K562 (cell line): ENCODE measurements at regions not wholly inside any gene's neighbourhood (a gene's known extent, or its start where the extent isn't known, plus 50 kb on each side); places are given as distances from the start of the nearest gene placed in this dataset.

Experiments
- BHLHE40 ChIP-seq: IDR thresholded peaks from 2 replicates; pipeline ENCODE4 v1.6.1; 2011; ENCODE audit warnings: low read length, improper control_type of control experiment
- CEBPG ChIP-seq, 3 experiments: fragments of 200-800 bp in 1 of 3; sonication (Bioruptor generic) in 1 of 3; sonication (generic) in 1 of 3; formaldehyde crosslinking in 1 of 3; IDR thresholded peaks in 2 of 3; conservative IDR thresholded peaks in 1 of 3; 2 replicates each; pipeline versions ENCODE4 v1.6.1 to v1.8.0; 2016 to 2022; ENCODE audit warnings: missing compliant biosample characterization in 2 of 3, missing genetic modification characterization in 2 of 3, mild to moderate bottlenecking in 1 of 3, missing genetic modification reagents in 1 of 3
- EP400 ChIP-seq: fragments of 450-650 bp; IDR thresholded peaks from 2 replicates; pipeline ENCODE4 v1.6.1; 2017; ENCODE audit warnings: antibody characterized with exemption, mild to moderate bottlenecking, moderate library complexity
- EZH2 ChIP-seq: IDR thresholded peaks from 2 replicates; pipeline ENCODE4 v1.6.1; 2012; ENCODE audit warnings: low read depth, mild to moderate bottlenecking, inconsistent platforms, low read length, borderline replicate concordance
- FOXK2 ChIP-seq, 2 experiments: fragments of 450-650 bp; IDR thresholded peaks in 1 of 2; conservative IDR thresholded peaks in 1 of 2; 2 replicates each; pipeline ENCODE4 v1.6.1; 2016; ENCODE audit warnings: low read depth in 2 of 2, mild to moderate bottlenecking in 1 of 2
- MEIS2 ChIP-seq: fragments of 450-650 bp; IDR thresholded peaks from 2 replicates; pipeline ENCODE4 v1.6.1; 2014; ENCODE audit warnings: mild to moderate bottlenecking; ENCODE audit not compliant: partially characterized antibody
- NUFIP1 ChIP-seq: fragments of 450-650 bp; IDR thresholded peaks from 2 replicates; pipeline ENCODE4 v1.6.1; 2018; ENCODE audit not compliant: partially characterized antibody
- POLR2H ChIP-seq: IDR thresholded peaks from 2 replicates; pipeline ENCODE4 v1.6.1; 2016; ENCODE audit warnings: missing genetic modification characterization, low read depth, mild to moderate bottlenecking, control low read depth, missing compliant biosample characterization, moderate library complexity
- TEAD1 ChIP-seq, 2 experiments: fragments of 450-650 bp in 1 of 2; sonication (generic) in 1 of 2; formaldehyde crosslinking; IDR thresholded peaks; 2 replicates each; pipeline versions ENCODE4 v1.4.0 to v1.8.0; 2020 to 2022; ENCODE audit warnings: mild to moderate bottlenecking in 2 of 2, missing genetic modification reagents in 1 of 2
- TRIM28 ChIP-seq: fragments of 450-650 bp; IDR thresholded peaks from 2 replicates; pipeline ENCODE4 v1.6.1; 2017
- ZEB2 ChIP-seq: fragments of 450-650 bp; IDR thresholded peaks from 2 replicates; pipeline ENCODE4 v1.6.1; 2016
- ZNF561 ChIP-seq: fragments of 450-650 bp; formaldehyde crosslinking; conservative IDR thresholded peaks from 2 replicates; pipeline ENCODE4 v1.4.0; 2020; ENCODE audit warnings: mild to moderate bottlenecking, moderate library complexity
- TF ChIP-seq, protein P1 (sequence below), 2 experiments: fragments of 450-650 bp in 1 of 2; sonication (generic) in 1 of 2; formaldehyde crosslinking in 1 of 2; IDR thresholded peaks in 1 of 2; conservative IDR thresholded peaks in 1 of 2; 2 replicates each; pipeline versions ENCODE4 v1.6.1 to v1.8.1; 2016 to 2023; ENCODE audit warnings: mild to moderate bottlenecking in 2 of 2, moderate library complexity in 2 of 2, inconsistent platforms in 1 of 2, missing genetic modification reagents in 1 of 2
- TF ChIP-seq, protein P2 (sequence below), 3 experiments: fragments of 200-800 bp in 1 of 3; fragments of 250-450 bp in 1 of 3; fragments of 450-650 bp in 1 of 3; sonication (Bioruptor Pico) in 1 of 3; sonication (Bioruptor generic) in 1 of 3; formaldehyde crosslinking in 1 of 3; IDR thresholded peaks; 2 replicates each; pipeline versions ENCODE4 v1.6.1 to v1.8.0; 2016 to 2022; ENCODE audit warnings: mild to moderate bottlenecking in 2 of 3, missing genetic modification characterization in 2 of 3, missing compliant biosample characterization in 1 of 3, moderate library complexity in 1 of 3
- TF ChIP-seq, protein P3 (sequence below): fragments of 250-450 bp; sonication (Bioruptor Pico); IDR thresholded peaks from 2 replicates; pipeline ENCODE4 v1.4.0; 2020
- TF ChIP-seq, protein P4 (sequence below), 2 experiments: fragments of 450-650 bp; conservative IDR thresholded peaks; 2 replicates each; pipeline ENCODE4 v1.6.1; 2017; ENCODE audit warnings: mild to moderate bottlenecking in 2 of 2, moderate library complexity in 2 of 2

DNA sequence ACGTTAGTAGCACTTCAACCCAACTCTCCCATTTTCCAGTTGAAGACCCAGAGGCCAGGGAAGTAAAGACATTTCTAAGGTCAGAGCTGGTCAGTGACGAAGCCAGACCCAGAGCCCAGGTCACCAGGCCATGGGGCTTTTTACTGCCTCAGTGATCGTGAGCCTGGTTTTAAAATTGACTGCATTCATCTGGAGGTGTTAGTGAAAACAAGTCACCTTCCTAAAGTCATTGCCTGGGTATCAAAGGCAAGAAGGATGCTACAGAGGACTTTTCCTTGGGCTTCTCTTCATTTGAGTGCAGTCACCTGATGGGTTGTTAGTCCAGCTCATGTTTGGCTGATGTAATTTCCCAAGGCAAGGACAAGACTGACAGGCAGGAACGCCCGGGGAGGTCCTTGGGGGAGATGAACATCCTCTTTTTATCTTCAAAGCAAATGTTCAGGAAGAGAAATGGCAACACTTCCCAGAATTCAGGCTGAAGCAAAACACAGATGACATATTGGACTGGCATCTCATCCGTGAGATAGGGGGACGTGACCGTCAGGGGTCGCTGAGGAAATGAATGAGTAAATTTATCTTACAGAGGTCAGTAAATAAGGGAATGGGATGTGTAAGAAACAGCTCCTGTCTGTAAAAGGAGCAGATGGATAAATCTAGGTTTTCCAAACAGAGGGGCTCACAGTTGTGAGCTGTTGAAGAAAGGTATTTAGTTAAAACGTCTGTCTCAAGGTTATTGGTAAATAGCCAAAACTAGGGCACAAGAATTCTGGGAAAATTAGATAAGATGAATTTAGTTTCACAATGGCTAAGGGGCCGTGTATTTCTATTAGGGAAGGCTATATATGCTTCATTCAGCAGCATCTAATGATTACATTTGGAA is 201.2 kb downstream of the OPA1 start (continued):
- TF ChIP-seq ZNF561 (no peak), EZH2 (no peak), MEIS2 (peak; percentile 90), ZEB2 (peak; percentile 63; the same call in 1 of the 2 replicates), TEAD1 (CRISPR knock-in tag; IDR thresholded peaks at IDR 0.05) (0 out of 4 replicates have a peak, but pooled peaks of 1 of the 2 experiments have one; percentile 31), EP400 (peak; percentile 90), TRIM28 (peak; percentile 65; the same call in 1 of the 2 replicates), POLR2H (peak; percentile 72), BHLHE40 (peak; percentile 66; the same call in 1 of the 2 replicates), NUFIP1 (no peak), CEBPG (CRISPR knock-in tag; IDR thresholded peaks at IDR 0.05) (peak; percentile 93), CEBPG (tag; conservative IDR thresholded peaks at IDR 0.05 in 1 of 2, IDR thresholded peaks at IDR 0.05 in 1 of 2) (peak; percentile 74 to 92), FOXK2 (conservative IDR thresholded peaks at IDR 0.05 in 1 of 2, IDR thresholded peaks at IDR 0.05 in 1 of 2; ENCODE audit: low read depth in 2 of 2) (peak; percentile 53 to 62; a peak in 2 of 4 replicates)
- TF ChIP-seq, protein P1, sequence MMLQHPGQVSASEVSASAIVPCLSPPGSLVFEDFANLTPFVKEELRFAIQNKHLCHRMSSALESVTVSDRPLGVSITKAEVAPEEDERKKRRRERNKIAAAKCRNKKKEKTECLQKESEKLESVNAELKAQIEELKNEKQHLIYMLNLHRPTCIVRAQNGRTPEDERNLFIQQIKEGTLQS (IDR thresholded peaks at IDR 0.05): peak; percentile 90
- TF ChIP-seq, protein P1 (CRISPR knock-in tag; conservative IDR thresholded peaks at IDR 0.05): no peak
- TF ChIP-seq, protein P2, sequence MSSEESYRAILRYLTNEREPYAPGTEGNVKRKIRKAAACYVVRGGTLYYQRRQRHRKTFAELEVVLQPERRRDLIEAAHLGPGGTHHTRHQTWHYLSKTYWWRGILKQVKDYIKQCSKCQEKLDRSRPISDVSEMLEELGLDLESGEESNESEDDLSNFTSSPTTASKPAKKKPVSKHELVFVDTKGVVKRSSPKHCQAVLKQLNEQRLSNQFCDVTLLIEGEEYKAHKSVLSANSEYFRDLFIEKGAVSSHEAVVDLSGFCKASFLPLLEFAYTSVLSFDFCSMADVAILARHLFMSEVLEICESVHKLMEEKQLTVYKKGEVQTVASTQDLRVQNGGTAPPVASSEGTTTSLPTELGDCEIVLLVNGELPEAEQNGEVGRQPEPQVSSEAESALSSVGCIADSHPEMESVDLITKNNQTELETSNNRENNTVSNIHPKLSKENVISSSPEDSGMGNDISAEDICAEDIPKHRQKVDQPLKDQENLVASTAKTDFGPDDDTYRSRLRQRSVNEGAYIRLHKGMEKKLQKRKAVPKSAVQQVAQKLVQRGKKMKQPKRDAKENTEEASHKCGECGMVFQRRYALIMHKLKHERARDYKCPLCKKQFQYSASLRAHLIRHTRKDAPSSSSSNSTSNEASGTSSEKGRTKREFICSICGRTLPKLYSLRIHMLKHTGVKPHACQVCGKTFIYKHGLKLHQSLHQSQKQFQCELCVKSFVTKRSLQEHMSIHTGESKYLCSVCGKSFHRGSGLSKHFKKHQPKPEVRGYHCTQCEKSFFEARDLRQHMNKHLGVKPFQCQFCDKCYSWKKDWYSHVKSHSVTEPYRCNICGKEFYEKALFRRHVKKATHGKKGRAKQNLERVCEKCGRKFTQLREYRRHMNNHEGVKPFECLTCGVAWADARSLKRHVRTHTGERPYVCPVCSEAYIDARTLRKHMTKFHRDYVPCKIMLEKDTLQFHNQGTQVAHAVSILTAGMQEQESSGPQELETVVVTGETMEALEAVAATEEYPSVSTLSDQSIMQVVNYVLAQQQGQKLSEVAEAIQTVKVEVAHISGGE (CRISPR knock-in tag; IDR thresholded peaks at IDR 0.05): no peak
- TF ChIP-seq, protein P3, sequence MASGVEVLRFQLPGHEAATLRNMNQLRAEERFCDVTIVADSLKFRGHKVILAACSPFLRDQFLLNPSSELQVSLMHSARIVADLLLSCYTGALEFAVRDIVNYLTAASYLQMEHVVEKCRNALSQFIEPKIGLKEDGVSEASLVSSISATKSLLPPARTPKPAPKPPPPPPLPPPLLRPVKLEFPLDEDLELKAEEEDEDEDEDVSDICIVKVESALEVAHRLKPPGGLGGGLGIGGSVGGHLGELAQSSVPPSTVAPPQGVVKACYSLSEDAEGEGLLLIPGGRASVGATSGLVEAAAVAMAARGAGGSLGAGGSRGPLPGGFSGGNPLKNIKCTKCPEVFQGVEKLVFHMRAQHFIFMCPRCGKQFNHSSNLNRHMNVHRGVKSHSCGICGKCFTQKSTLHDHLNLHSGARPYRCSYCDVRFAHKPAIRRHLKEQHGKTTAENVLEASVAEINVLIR: 0 out of 2 replicates have a peak, but pooled peaks have one; percentile 24
- TF ChIP-seq, protein P4, sequence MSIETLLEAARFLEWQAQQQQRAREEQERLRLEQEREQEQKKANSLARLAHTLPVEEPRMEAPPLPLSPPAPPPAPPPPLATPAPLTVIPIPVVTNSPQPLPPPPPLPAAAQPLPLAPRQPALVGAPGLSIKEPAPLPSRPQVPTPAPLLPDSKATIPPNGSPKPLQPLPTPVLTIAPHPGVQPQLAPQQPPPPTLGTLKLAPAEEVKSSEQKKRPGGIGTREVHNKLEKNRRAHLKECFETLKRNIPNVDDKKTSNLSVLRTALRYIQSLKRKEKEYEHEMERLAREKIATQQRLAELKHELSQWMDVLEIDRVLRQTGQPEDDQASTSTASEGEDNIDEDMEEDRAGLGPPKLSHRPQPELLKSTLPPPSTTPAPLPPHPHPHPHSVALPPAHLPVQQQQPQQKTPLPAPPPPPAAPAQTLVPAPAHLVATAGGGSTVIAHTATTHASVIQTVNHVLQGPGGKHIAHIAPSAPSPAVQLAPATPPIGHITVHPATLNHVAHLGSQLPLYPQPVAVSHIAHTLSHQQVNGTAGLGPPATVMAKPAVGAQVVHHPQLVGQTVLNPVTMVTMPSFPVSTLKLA (conservative IDR thresholded peaks at IDR 0.05): peak in 1 of 2 experiments; percentile 55; a peak in 2 of 4 replicates
